DLD1 (cell line): ENCODE measurements at regions not wholly inside any gene's neighbourhood (a gene's known extent, or its start where the extent isn't known, plus 50 kb on each side); places are given as distances from the start of the nearest gene placed in this dataset.

Experiments used
- in situ Hi-C: cut with HindIII; loops from 2 replicates; pipeline ENCODE4 v1.10.0; 2017; ENCODE audit warnings: low sequenced_read_pairs

- in situ Hi-C loops: no loop called here
Measured at GRCh38 chr11:45556851-45557707, 108.3 kb downstream of the CHST1 start.

- in situ Hi-C loops: no loop called here
Measured at GRCh38 chr11:45554230-45554967, 111.0 kb downstream of the CHST1 start.

GRCh38 chr11:45553383-45553936 is 112.0 kb downstream of the CHST1 start:
- in situ Hi-C loops: no loop called here

GRCh38 chr11:45551191-45551713 is 114.2 kb downstream of the CHST1 start:
- in situ Hi-C loops: no loop called here

- in situ Hi-C loops: no loop called here
Measured at GRCh38 chr11:45549257-45549656, 116.2 kb downstream of the CHST1 start.

GRCh38 chr11:45546366-45546765 is 119.1 kb downstream of the CHST1 start:
- in situ Hi-C loops: no loop called here

GRCh38 chr11:45544826-45545225 is 120.6 kb downstream of the CHST1 start:
- in situ Hi-C loops: no loop called here

- in situ Hi-C loops: no loop called here
Measured at GRCh38 chr11:45543808-45544422, 121.5 kb downstream of the CHST1 start.

- in situ Hi-C loops: no loop called here
Measured at GRCh38 chr11:45543081-45543480, 122.3 kb downstream of the CHST1 start.

- in situ Hi-C loops: no loop called here
Measured at GRCh38 chr11:45541693-45542434, 123.6 kb downstream of the CHST1 start.

- in situ Hi-C loops: no loop called here
Measured at GRCh38 chr11:45538939-45539338, 126.5 kb downstream of the CHST1 start.

GRCh38 chr11:45538363-45538762 is 127.1 kb downstream of the CHST1 start:
- in situ Hi-C loops: no loop called here

GRCh38 chr11:45537614-45538013 is 127.8 kb downstream of the CHST1 start:
- in situ Hi-C loops: no loop called here

GRCh38 chr11:45535033-45535432 is 130.4 kb downstream of the CHST1 start:
- in situ Hi-C loops: no loop called here

- in situ Hi-C loops: no loop called here
Measured at GRCh38 chr11:45534132-45534531, 131.3 kb downstream of the CHST1 start.

- in situ Hi-C loops: no loop called here
Measured at GRCh38 chr11:45532546-45532945, 132.9 kb downstream of the CHST1 start.

GRCh38 chr11:45530776-45531175 is 134.6 kb downstream of the CHST1 start:
- in situ Hi-C loops: no loop called here

GRCh38 chr11:45530111-45530510 is 135.3 kb downstream of the CHST1 start:
- in situ Hi-C loops: no loop called here

GRCh38 chr11:45528435-45528834 is 137.0 kb downstream of the CHST1 start:
- in situ Hi-C loops: no loop called here

- in situ Hi-C loops: no loop called here
Measured at GRCh38 chr11:45527898-45528297, 137.5 kb downstream of the CHST1 start.
